Suppressor macrophage treated with lipopolysaccharide for 1 hour (primary cell): ENCODE measurements at regions not wholly inside any gene's neighbourhood (a gene's known extent, or its start where the extent isn't known, plus 50 kb on each side); places are given as distances from the start of the nearest gene placed in this dataset.
"Not testable (repeated sequence)": the region's sequence is repeated elsewhere in the genome, so short reads cannot be mapped to it uniquely, and the experiment has no call there.

ENCODE experiments used
- DNase-seq, 3 donors: peaks; one replicate each; pipeline ENCODE4 v3.0.0-alpha.2; 2020 to 2022

- DNase-seq: no peak
These were observed 133.2 kb upstream of the CENPW start for GRCh38 chr6:126206504-126207246.

- no peak for DNase-seq
These were observed 129.4 kb upstream of the CENPW start for GRCh38 chr6:126210398-126211075.

GRCh38 chr6:126217497-126217896 is 122.4 kb upstream of the CENPW start:
- DNase-seq: no peak

- DNase-seq: not testable (repeated sequence)
These were observed 119.0 kb upstream of the CENPW start for GRCh38 chr6:126220901-126221300.

- no peak for DNase-seq
These were observed 111.8 kb upstream of the CENPW start for GRCh38 chr6:126227833-126228702.

GRCh38 chr6:126232671-126233070 is 107.2 kb upstream of the CENPW start:
- DNase-seq: no peak

GRCh38 chr6:126233192-126233591 is 106.7 kb upstream of the CENPW start:
- no peak for DNase-seq

GRCh38 chr6:126235363-126235762 is 104.6 kb upstream of the CENPW start:
- DNase-seq: no peak

- no peak for DNase-seq
These were observed 94.8 kb upstream of the CENPW start for GRCh38 chr6:126245077-126245476.

- DNase-seq: no peak
These were observed 87.8 kb upstream of the CENPW start for GRCh38 chr6:126252154-126252553.

- DNase-seq: no peak
These were observed 86.5 kb upstream of the CENPW start for GRCh38 chr6:126253431-126253830.

GRCh38 chr6:126258150-126258549 is 81.8 kb upstream of the CENPW start:
- DNase-seq: no peak

GRCh38 chr6:126261792-126262421 is 78.0 kb upstream of the CENPW start:
- no peak for DNase-seq

GRCh38 chr6:126264265-126264664 is 75.7 kb upstream of the CENPW start:
- DNase-seq: no peak

GRCh38 chr6:126266664-126267063 is 73.3 kb upstream of the CENPW start:
- no peak for DNase-seq

- no peak for DNase-seq
These were observed 72.3 kb upstream of the CENPW start for GRCh38 chr6:126267626-126268025.

- DNase-seq: no peak
These were observed 71.8 kb upstream of the CENPW start for GRCh38 chr6:126268092-126268491.

GRCh38 chr6:126280287-126280686 is 59.6 kb upstream of the CENPW start:
- DNase-seq: no peak

- DNase-seq: no peak
These were observed 54.0 kb upstream of the CENPW start for GRCh38 chr6:126285871-126286365.
